H1 (cell line): ENCODE measurements at regions not wholly inside any gene's neighbourhood (a gene's known extent, or its start where the extent isn't known, plus 50 kb on each side); places are given as distances from the start of the nearest gene placed in this dataset.

Source experiments
- CTCF ChIA-PET: fragments of 300-600 bp; sonication (Branson Sonifier 250); formaldehyde crosslinking; loops from one replicate; lab custom pipeline; 2021; ENCODE audit not compliant: partially characterized antibody; lab: Charles Lee
- POLR2A ChIA-PET: fragments of 300-600 bp; sonication (Branson Sonifier 250); formaldehyde crosslinking; loops from one replicate; lab custom pipeline; 2021; ENCODE audit warnings: inconsistent platforms; ENCODE audit not compliant: partially characterized antibody; lab: Charles Lee
- DNase-seq, 2 experiments: peaks; one replicate each; pipeline versions ENCODE4 v3.0.0 to v3.0.0-alpha.2; 2010 to 2022; ENCODE audit warnings: low spot score in 2 of 2, low read depth in 1 of 2, mixed read lengths in 1 of 2
- FAIRE-seq: peaks from 2 replicates; lab custom pipeline; 2011; peaks lifted over from hg19 to GRCh38; lab: Jason Lieb, UNC
- H2AFZ ChIP-seq: 2 replicates; pipeline ENCODE4 v1.8.1; 2012; ENCODE audit warnings: low read length, inconsistent platforms
- H2AK5ac ChIP-seq: 2 replicates; pipeline ENCODE4 v1.6.1; 2013; ENCODE audit warnings: low read depth, low read length
- H2BK120ac ChIP-seq: replicated peaks from 2 replicates; pipeline ENCODE3; 2013; ENCODE audit warnings: low read depth, low read length, inconsistent platforms
- H2BK12ac ChIP-seq: 2 replicates; pipeline ENCODE4 v1.6.1; 2013; ENCODE audit warnings: low read depth, low read length
- H2BK15ac ChIP-seq: 2 replicates; pipeline ENCODE4 v1.6.1; 2013; ENCODE audit warnings: low read length
- H2BK20ac ChIP-seq: 2 replicates; pipeline ENCODE4 v1.6.1; 2013; ENCODE audit warnings: low read length
- H2BK5ac ChIP-seq: 2 replicates; pipeline ENCODE4 v1.6.1; 2013; ENCODE audit warnings: low read depth, low read length
- H3K14ac ChIP-seq: 2 replicates; pipeline ENCODE4 v1.6.1; 2013; ENCODE audit warnings: inconsistent platforms; ENCODE audit not compliant: insufficient read length
- H3K18ac ChIP-seq: 2 replicates; pipeline ENCODE4 v1.6.1; 2013; ENCODE audit warnings: low read length; ENCODE audit errors: extremely low read depth
- H3K23ac ChIP-seq: 2 replicates; pipeline ENCODE4 v1.6.1; 2013; ENCODE audit warnings: inconsistent platforms; ENCODE audit not compliant: insufficient read length
- H3K23me2 ChIP-seq: 2 replicates; pipeline ENCODE4 v1.6.1; 2013; ENCODE audit warnings: low read depth, low read length
- H3K27ac ChIP-seq: 2 replicates; pipeline ENCODE4 v1.6.1; 2011; ENCODE audit warnings: low read depth, low read length, inconsistent platforms
- H3K27me3 ChIP-seq, 4 experiments: replicated peaks in 1 of 4; 1 replicate in 1 of 4; 2 replicates in 3 of 4; pipeline versions ENCODE4 v1.6.1 to v1.8.1; 2011 to 2013; ENCODE audit warnings: low read length in 3 of 4, mild to moderate bottlenecking in 3 of 4, inconsistent platforms in 2 of 4, mixed read lengths in 2 of 4, moderate library complexity in 1 of 4; ENCODE audit not compliant: control insufficient read depth in 3 of 4, insufficient read depth in 3 of 4; ENCODE audit errors: extremely low read depth in 1 of 4
- H3K36me3 ChIP-seq, 4 experiments: 2 replicates each; pipeline versions ENCODE4 v1.6.1 to v1.8.1; 2011 to 2013; ENCODE audit warnings: mild to moderate bottlenecking in 4 of 4, low read length in 3 of 4, moderate library complexity in 2 of 4, control low read depth in 1 of 4, inconsistent platforms in 1 of 4; ENCODE audit not compliant: insufficient read depth in 4 of 4, control insufficient read depth in 2 of 4
- H3K4ac ChIP-seq: replicated peaks from 2 replicates; pipeline ENCODE3; 2013; ENCODE audit warnings: low read length, low read depth, mixed read lengths, inconsistent platforms; ENCODE audit not compliant: insufficient read length
- H3K4me1 ChIP-seq, 4 experiments: replicated peaks in 1 of 4; 1 replicate in 1 of 4; 2 replicates in 3 of 4; pipeline versions ENCODE4 v1.6.1 to v1.8.1; 2011 to 2013; ENCODE audit warnings: low read length in 3 of 4, inconsistent platforms in 2 of 4, mixed read lengths in 1 of 4; ENCODE audit not compliant: insufficient read depth in 4 of 4, control insufficient read depth in 3 of 4
- H3K4me2 ChIP-seq, 2 experiments: 2 replicates each; pipeline versions ENCODE4 v1.6.1 to v1.8.1; 2011 to 2013; ENCODE audit warnings: low read depth in 2 of 2, low read length in 2 of 2, control low read depth in 1 of 2, inconsistent platforms in 1 of 2, mild to moderate bottlenecking in 1 of 2; ENCODE audit not compliant: insufficient read depth in 1 of 2
- H3K4me3 ChIP-seq, 4 experiments: fragments of 200-600, 300-600 bp in 1 of 4; sonication (generic), shearing (Covaris generic), sonication (Bioruptor Twin) in 1 of 4; 2 replicates each; pipeline versions ENCODE4 v1.5.1 to v1.8.1; 2011 to 2016; ENCODE audit warnings: low read length in 4 of 4, low read depth in 3 of 4, control low read depth in 2 of 4, inconsistent platforms in 2 of 4, mild to moderate bottlenecking in 2 of 4, mixed read lengths in 1 of 4, moderate library complexity in 1 of 4; ENCODE audit not compliant: insufficient read depth in 2 of 4; ENCODE audit errors: extremely low read depth in 1 of 4
- H3K56ac ChIP-seq: replicated peaks from 2 replicates; pipeline ENCODE3; 2013; ENCODE audit warnings: low read depth, mild to moderate bottlenecking, mixed read lengths, low read length, inconsistent platforms; ENCODE audit not compliant: insufficient read length
- H3K79me1 ChIP-seq: 2 replicates; pipeline ENCODE4 v1.6.1; 2013; ENCODE audit warnings: low read depth, low read length, control low read depth
- H3K79me2 ChIP-seq, 2 experiments: 2 replicates each; pipeline versions ENCODE4 v1.6.1 to v1.8.1; 2012 to 2013; ENCODE audit warnings: low read length in 2 of 2, mild to moderate bottlenecking in 2 of 2, inconsistent platforms in 1 of 2; ENCODE audit not compliant: insufficient read depth in 2 of 2, control insufficient read depth in 1 of 2
- H3K9ac ChIP-seq, 4 experiments: replicated peaks in 1 of 4; 1 replicate in 1 of 4; 2 replicates in 3 of 4; pipeline versions ENCODE4 v1.6.1 to v1.8.1; 2011 to 2013; ENCODE audit warnings: low read depth in 3 of 4, low read length in 3 of 4, control low read depth in 2 of 4, mild to moderate bottlenecking in 2 of 4, moderate library complexity in 2 of 4, inconsistent platforms in 1 of 4; ENCODE audit errors: extremely low read depth in 1 of 4
- H3K9me3 ChIP-seq, 2 experiments: 2 replicates each; pipeline versions ENCODE4 v1.6.1 to v1.8.1; 2012 to 2013; ENCODE audit warnings: mild to moderate bottlenecking in 2 of 2, moderate library complexity in 2 of 2, control low read depth in 1 of 2, inconsistent platforms in 1 of 2, low read depth in 1 of 2, low read length in 1 of 2, mixed read lengths in 1 of 2; ENCODE audit not compliant: insufficient read depth in 2 of 2
- H4K20me1 ChIP-seq, 2 experiments: replicated peaks in 1 of 2; 2 replicates each; pipeline versions ENCODE3 to v1.8.1; 2011 to 2013; ENCODE audit warnings: inconsistent platforms in 2 of 2, low read length in 2 of 2, mild to moderate bottlenecking in 1 of 2; ENCODE audit not compliant: insufficient read depth in 2 of 2, control insufficient read depth in 1 of 2
- H4K5ac ChIP-seq: 2 replicates; pipeline ENCODE4 v1.6.1; 2013; ENCODE audit warnings: low read length, low read depth, mixed read lengths, inconsistent platforms; ENCODE audit not compliant: insufficient read length
- H4K8ac ChIP-seq: 2 replicates; pipeline ENCODE4 v1.8.0; 2013; ENCODE audit warnings: mild to moderate bottlenecking, moderate library complexity, low read length, inconsistent platforms; ENCODE audit not compliant: insufficient read depth; ENCODE audit errors: extremely low read depth
- H4K91ac ChIP-seq: replicated peaks from 2 replicates; pipeline ENCODE3; 2013; ENCODE audit warnings: low read length, mixed read lengths, inconsistent platforms; ENCODE audit not compliant: insufficient read length
- BRCA1 ChIP-seq: IDR thresholded peaks from 2 replicates; pipeline ENCODE4 v1.6.1; 2012; ENCODE audit warnings: low read depth, low read length, improper control_type of control experiment
- CBX8 ChIP-seq: fragments of 300-800, 300-1000 bp; sonication (generic); IDR thresholded peaks from 2 replicates; pipeline ENCODE4 v1.7.1; 2016; ENCODE audit warnings: low read depth, low read length, borderline replicate concordance
- CEBPB ChIP-seq: IDR thresholded peaks from 2 replicates; pipeline ENCODE4 v1.6.1; 2012; ENCODE audit warnings: low read depth, low read length
- EP300 ChIP-seq, 2 experiments: IDR thresholded peaks; 1 replicate in 1 of 2; 2 replicates in 1 of 2; pipeline ENCODE4 v1.6.1; 2011 to 2012; ENCODE audit warnings: low read depth in 2 of 2, low read length in 2 of 2, mild to moderate bottlenecking in 2 of 2, borderline replicate concordance in 1 of 2, inconsistent platforms in 1 of 2, moderate library complexity in 1 of 2
- HDAC2 ChIP-seq, 2 experiments: fragments of 300-600 bp in 1 of 2; sonication (generic) in 1 of 2; IDR thresholded peaks; 2 replicates each; pipeline ENCODE4 v1.6.1; 2011 to 2012; ENCODE audit warnings: low read depth in 2 of 2, low read length in 2 of 2, mild to moderate bottlenecking in 2 of 2, moderate library complexity in 2 of 2, borderline replicate concordance in 1 of 2, inconsistent platforms in 1 of 2
- HDAC6 ChIP-seq: IDR thresholded peaks from one replicate; pipeline ENCODE4 v1.7.1; 2012; ENCODE audit warnings: low read depth, mild to moderate bottlenecking, inconsistent platforms, low read length, moderate library complexity
- NANOG ChIP-seq: IDR thresholded peaks from 2 replicates; pipeline ENCODE4 v1.6.1; 2011; ENCODE audit warnings: low read length, low read depth, mild to moderate bottlenecking, inconsistent platforms; ENCODE audit not compliant: insufficient read depth, poor library complexity, severe bottlenecking
- PHF8 ChIP-seq: fragments of 200-600 bp; sonication (generic); conservative IDR thresholded peaks from 2 replicates; pipeline ENCODE4 v1.7.1; 2012; ENCODE audit warnings: low read depth, mild to moderate bottlenecking, inconsistent platforms, low read length, moderate library complexity
- RAD21 ChIP-seq, 2 experiments: IDR thresholded peaks in 1 of 2; conservative IDR thresholded peaks in 1 of 2; 2 replicates each; pipeline ENCODE4 v1.6.1; 2011; ENCODE audit warnings: low read depth in 2 of 2, low read length in 2 of 2, improper control_type of control experiment in 1 of 2, inconsistent platforms in 1 of 2, mild to moderate bottlenecking in 1 of 2, moderate library complexity in 1 of 2
- RBBP5 ChIP-seq: IDR thresholded peaks from 2 replicates; pipeline ENCODE4 v1.7.1; 2012; ENCODE audit warnings: low read depth, mild to moderate bottlenecking, inconsistent platforms, low read length, moderate library complexity, borderline replicate concordance
- SIN3A ChIP-seq, 2 experiments: IDR thresholded peaks in 1 of 2; conservative IDR thresholded peaks in 1 of 2; 2 replicates each; pipeline ENCODE4 v1.6.1; 2011 to 2012; ENCODE audit warnings: low read length in 2 of 2, improper control_type of control experiment in 1 of 2, low read depth in 1 of 2, mild to moderate bottlenecking in 1 of 2
- SIRT6 ChIP-seq: IDR thresholded peaks from one replicate; pipeline ENCODE4 v1.7.1; 2012; ENCODE audit warnings: low read length, inconsistent platforms
- SP1 ChIP-seq: IDR thresholded peaks from 2 replicates; pipeline ENCODE4 v1.6.1; 2011; ENCODE audit warnings: low read depth, low read length
- TAF7 ChIP-seq: optimal IDR thresholded peaks from 2 replicates; pipeline ENCODE3; 2011; ENCODE audit warnings: low read depth, mild to moderate bottlenecking, inconsistent platforms, low read length, moderate library complexity, borderline replicate concordance
- WGBS, 2 experiments: shearing (Covaris generic) in 1 of 2; methylation state at CpG; one replicate each; pipeline versions ENCODE4 v1.1.6 to v1.1.7; 2013 to 2015; ENCODE audit warnings: low lambda C conversion rate in 2 of 2, mixed read lengths in 2 of 2, inconsistent platforms in 1 of 2, low coverage in 1 of 2, missing lambda C conversion rate in 1 of 2; ENCODE audit not compliant: insufficient replicate concordance in 2 of 2, insufficient coverage in 1 of 2, insufficient read length in 1 of 2; ENCODE audit errors: extremely low coverage in 1 of 2, missing lambda C conversion rate in 1 of 2; 5-methylcytosine and 5-hydroxymethylcytosine counted together

DNA sequence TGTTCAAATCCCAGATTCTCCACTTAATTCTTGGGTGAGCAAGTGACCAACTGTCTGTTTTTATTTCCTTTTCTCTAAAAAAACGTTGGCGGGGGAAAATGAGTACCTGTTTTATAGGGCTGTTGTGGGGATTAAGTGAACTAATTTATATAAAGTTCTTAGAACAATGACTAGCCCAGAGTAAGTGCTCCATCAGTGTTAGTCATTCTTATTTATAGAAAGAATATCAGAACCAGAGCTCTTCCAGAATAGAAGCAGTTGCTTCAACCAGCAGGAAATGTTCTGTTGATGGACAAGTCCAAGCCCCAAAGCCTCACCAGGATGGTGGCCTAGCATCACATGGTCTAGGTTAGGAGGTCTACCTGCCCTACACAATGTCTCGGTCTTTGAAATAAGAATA lies 379.2 kb downstream of the ACTL7B start:
- H3K4me1 ChIP-seq = peaks cover 0 to 6% (median 2%) of the 10 kb centered on the region in 4 experiments; a peak in 1 of 7 replicates
- H2BK15ac ChIP-seq = no peak overlapping the region
- no peak overlapping the region for H3K4ac ChIP-seq
- H3K4me2 ChIP-seq = no peak overlapping the region
- FAIRE-seq (no peak), DNase-seq (no peak)
- ChIA-PET CTCF (interaction anchor here (0.6 kb wide), 1 partner anchor 60 kb away, joined by 4 read pairs; no protein-coding TSS in a partner anchor), POLR2A (no interaction called here)
- no peaks in the 10 kb centered on the region for H3K79me1 ChIP-seq
- H3K79me2 ChIP-seq = no peaks in the 10 kb centered on the region
- no peak overlapping the region for H2BK20ac ChIP-seq
- no peak overlapping the region for H3K56ac ChIP-seq
- no peak overlapping the region for H4K8ac ChIP-seq
- H3K27ac ChIP-seq = no peak overlapping the region
- no peak overlapping the region for H3K9ac ChIP-seq
- H3K23me2 ChIP-seq = no peaks in the 10 kb centered on the region
- no peak overlapping the region for H3K18ac ChIP-seq
- H2AK5ac ChIP-seq = no peak overlapping the region
- H3K36me3 ChIP-seq = no peaks in the 10 kb centered on the region
- no peak overlapping the region for H2AFZ ChIP-seq
- no peak overlapping the region for H4K91ac ChIP-seq
- H3K14ac ChIP-seq = no peak overlapping the region
- no peak overlapping the region for H3K4me3 ChIP-seq
- no peak overlapping the region for H4K5ac ChIP-seq
- H2BK120ac ChIP-seq = no peak overlapping the region
- H3K9me3 ChIP-seq = no peaks in the 10 kb centered on the region
- H2BK12ac ChIP-seq = no peak overlapping the region
- no peaks in the 10 kb centered on the region for H3K27me3 ChIP-seq
- WGBS, 2 experiments = 80% methylated on average over 3 of the region's 3 CpGs; no CpG with 5 or more reads in 1 of the 2 experiments
- no peak overlapping the region for H3K23ac ChIP-seq
- no peak overlapping the region for H2BK5ac ChIP-seq
- no peaks in the 10 kb centered on the region for H4K20me1 ChIP-seq
- TF ChIP-seq SP1 (no peak), HDAC2 (IDR thresholded peaks at IDR 0.05; ENCODE audit: borderline replicate concordance in 1 of 2, low read depth in 2 of 2, low read length in 2 of 2) (no peak), EP300 (IDR thresholded peaks at IDR 0.05; ENCODE audit: borderline replicate concordance in 1 of 2, low read depth in 2 of 2, low read length in 2 of 2) (no peak), CBX8 (no peak), NANOG (no peak), RAD21 (IDR thresholded peaks at IDR 0.05 in 1 of 2, conservative IDR thresholded peaks at IDR 0.05 in 1 of 2; ENCODE audit: low read depth in 2 of 2, low read length in 2 of 2) (no peak), CEBPB (no peak), PHF8 (no peak), SIN3A (conservative IDR thresholded peaks at IDR 0.05 in 1 of 2, IDR thresholded peaks at IDR 0.05 in 1 of 2; ENCODE audit: low read depth in 1 of 2, low read length in 2 of 2) (no peak), TAF7 (no peak), SIRT6 (no peak), BRCA1 (no peak), HDAC6 (no peak), RBBP5 (no peak)
